ENCODE measurements at regions not wholly inside any gene's neighbourhood (a gene's known extent, or its start where the extent isn't known, plus 50 kb on each side); places are given as distances from the start of the nearest gene placed in this dataset.

- TF ChIP-seq CTCF (IDR thresholded peaks at IDR 0.05; ENCODE audit: low read depth, low read length): no peak
- no peak for DNase-seq (ENCODE audit: extremely low read depth, low read depth)
These were observed 121.8 kb downstream of the SUDS3 start for GRCh38 chr12:118498171-118498570.

GRCh38 chr12:118500299-118500698 lies 123.9 kb downstream of the SUDS3 start:
- TF ChIP-seq CTCF (IDR thresholded peaks at IDR 0.05; ENCODE audit: low read depth, low read length): no peak
- DNase-seq (ENCODE audit: extremely low read depth, low read depth): no peak

GRCh38 chr12:118501489-118501888 lies 125.1 kb downstream of the SUDS3 start:
- no peak for DNase-seq (ENCODE audit: extremely low read depth, low read depth)
- no peak for TF ChIP-seq CTCF (IDR thresholded peaks at IDR 0.05; ENCODE audit: low read depth, low read length)

- TF ChIP-seq CTCF (IDR thresholded peaks at IDR 0.05; ENCODE audit: low read depth, low read length): no peak
- DNase-seq (ENCODE audit: extremely low read depth, low read depth): no peak
These were observed 127.1 kb downstream of the SUDS3 start for GRCh38 chr12:118503476-118503875.

- DNase-seq (ENCODE audit: extremely low read depth, low read depth): no peak
- no peak for TF ChIP-seq CTCF (IDR thresholded peaks at IDR 0.05; ENCODE audit: low read depth, low read length)
These were observed 136.3 kb downstream of the SUDS3 start for GRCh38 chr12:118512669-118513068.

GRCh38 chr12:118513611-118514010 lies 137.3 kb downstream of the SUDS3 start:
- no peak for DNase-seq (ENCODE audit: extremely low read depth, low read depth)
- no peak for TF ChIP-seq CTCF (IDR thresholded peaks at IDR 0.05; ENCODE audit: low read depth, low read length)

GRCh38 chr12:118514297-118514696 lies 137.9 kb downstream of the SUDS3 start:
- TF ChIP-seq CTCF (IDR thresholded peaks at IDR 0.05; ENCODE audit: low read depth, low read length): no peak
- no peak for DNase-seq (ENCODE audit: extremely low read depth, low read depth)

Data from AG09319 (cell line).